ENCODE measurements at regions not wholly inside any gene's neighbourhood (a gene's known extent, or its start where the extent isn't known, plus 50 kb on each side); places are given as distances from the start of the nearest gene placed in this dataset.

- no peak for TF ChIP-seq POLR2A (IDR thresholded peaks at IDR 0.05)
- TF ChIP-seq, protein P1, sequence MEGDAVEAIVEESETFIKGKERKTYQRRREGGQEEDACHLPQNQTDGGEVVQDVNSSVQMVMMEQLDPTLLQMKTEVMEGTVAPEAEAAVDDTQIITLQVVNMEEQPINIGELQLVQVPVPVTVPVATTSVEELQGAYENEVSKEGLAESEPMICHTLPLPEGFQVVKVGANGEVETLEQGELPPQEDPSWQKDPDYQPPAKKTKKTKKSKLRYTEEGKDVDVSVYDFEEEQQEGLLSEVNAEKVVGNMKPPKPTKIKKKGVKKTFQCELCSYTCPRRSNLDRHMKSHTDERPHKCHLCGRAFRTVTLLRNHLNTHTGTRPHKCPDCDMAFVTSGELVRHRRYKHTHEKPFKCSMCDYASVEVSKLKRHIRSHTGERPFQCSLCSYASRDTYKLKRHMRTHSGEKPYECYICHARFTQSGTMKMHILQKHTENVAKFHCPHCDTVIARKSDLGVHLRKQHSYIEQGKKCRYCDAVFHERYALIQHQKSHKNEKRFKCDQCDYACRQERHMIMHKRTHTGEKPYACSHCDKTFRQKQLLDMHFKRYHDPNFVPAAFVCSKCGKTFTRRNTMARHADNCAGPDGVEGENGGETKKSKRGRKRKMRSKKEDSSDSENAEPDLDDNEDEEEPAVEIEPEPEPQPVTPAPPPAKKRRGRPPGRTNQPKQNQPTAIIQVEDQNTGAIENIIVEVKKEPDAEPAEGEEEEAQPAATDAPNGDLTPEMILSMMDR (IDR thresholded peaks at IDR 0.05): no peak
Observed at GRCh38 chr9:135300346-135301141, 179.0 kb upstream of the PPP1R26 start.

Data from vagina (tissue), 2 donors.